NT2/D1 (cell line): ENCODE measurements at regions not wholly inside any gene's neighbourhood (a gene's known extent, or its start where the extent isn't known, plus 50 kb on each side); places are given as distances from the start of the nearest gene placed in this dataset.

ENCODE experiments used
- DNase-seq: peaks from one replicate; pipeline ENCODE4 v3.0.0-alpha.2; 2011; ENCODE audit warnings: low read depth, low spot score
- H3K27me3 ChIP-seq: 2 replicates; pipeline ENCODE4 v1.6.0; 2011; ENCODE audit warnings: mild to moderate bottlenecking; ENCODE audit not compliant: insufficient read length, insufficient read depth
- H3K36me3 ChIP-seq: 2 replicates; pipeline ENCODE4 v1.6.1; 2011; ENCODE audit warnings: mild to moderate bottlenecking, low read length, mixed read lengths; ENCODE audit not compliant: insufficient read depth, insufficient read length
- H3K4me1 ChIP-seq: 2 replicates; pipeline ENCODE4 v1.5.1; 2011; ENCODE audit not compliant: insufficient read depth, insufficient read length
- H3K4me3 ChIP-seq: 2 replicates; pipeline ENCODE4 v1.5.1; 2011; ENCODE audit warnings: low read depth; ENCODE audit not compliant: insufficient read length
- H3K9ac ChIP-seq: 2 replicates; pipeline ENCODE4 v1.6.0; 2011; ENCODE audit warnings: low read depth; ENCODE audit not compliant: insufficient read length
- H3K9me3 ChIP-seq: 2 replicates; pipeline ENCODE4 v1.5.1; 2011; ENCODE audit warnings: mild to moderate bottlenecking, low read length; ENCODE audit not compliant: insufficient read depth
- SUZ12 ChIP-seq: IDR thresholded peaks from 2 replicates; pipeline ENCODE4 v1.6.1; 2011; ENCODE audit not compliant: insufficient read length, insufficient read depth; ENCODE audit errors: extremely low read depth
- YY1 ChIP-seq: IDR thresholded peaks from 2 replicates; pipeline ENCODE4 v1.6.1; 2011; ENCODE audit not compliant: insufficient read length, insufficient read depth
- ZNF274 ChIP-seq: IDR thresholded peaks from 2 replicates; pipeline ENCODE4 v1.6.1; 2011; ENCODE audit warnings: mild to moderate bottlenecking, low read depth, low read length

GRCh38 chr14:101623685-101624444, 62.6 kb downstream of the DIO3 start:
- no peak for TF ChIP-seq SUZ12
- no peak for TF ChIP-seq ZNF274
- no peak for TF ChIP-seq YY1
- Histone ChIP-seq H3K4me1 (peaks cover 19% of the 10 kb centered on the region), H3K9me3 (no peaks in the 10 kb centered on the region), H3K4me3 (peak overlapping the region; percentile 6), H3K36me3 (no peaks in the 10 kb centered on the region), H3K9ac (peak overlapping the region; percentile 36), H3K27me3 (peaks cover under 1% of the 10 kb centered on the region)
- DNase-seq = peak; percentile 30

DNA sequence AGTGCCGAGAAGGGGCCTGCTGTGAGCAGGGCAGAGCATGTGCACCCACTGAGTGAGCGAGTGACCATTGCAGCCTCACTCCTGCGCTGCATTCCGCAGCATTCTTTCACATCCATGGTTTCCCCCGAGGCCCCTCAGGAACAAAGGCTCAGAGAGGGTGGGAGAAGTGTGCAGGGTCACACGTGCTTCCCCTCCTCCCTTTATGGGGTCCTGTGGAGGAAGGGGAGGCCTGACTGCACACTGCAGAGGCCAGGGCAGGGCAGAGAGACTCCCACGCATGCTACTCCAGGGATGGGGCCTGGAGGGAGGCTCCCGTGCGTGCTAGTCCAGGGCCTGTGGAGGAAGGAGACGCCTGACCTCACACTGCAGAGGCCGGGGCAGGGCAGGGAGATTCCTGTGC, 63.2 kb downstream of the DIO3 start:
- peaks cover 19% of the 10 kb centered on the region for H3K4me1 ChIP-seq

GRCh38 chr14:101625336-101626097, 64.2 kb downstream of the DIO3 start:
- peaks cover 9% of the 10 kb centered on the region for H3K27me3 ChIP-seq
- no peak for DNase-seq
- no peak for TF ChIP-seq SUZ12
- no peak for TF ChIP-seq ZNF274
- no peak for TF ChIP-seq YY1

More for the DNA sequence above, 63.2 kb downstream of the DIO3 start:
- no peak for TF ChIP-seq ZNF274
- TF ChIP-seq SUZ12 = no peak
- no peak for TF ChIP-seq YY1
- Histone ChIP-seq H3K9me3 (no peaks in the 10 kb centered on the region), H3K4me3 (peak overlapping the region; percentile 6), H3K36me3 (no peaks in the 10 kb centered on the region), H3K9ac (peak overlapping the region; percentile 36), H3K27me3 (peaks cover 7% of the 10 kb centered on the region)
- no peak for DNase-seq

GRCh38 chr14:101626331-101626730, 65.0 kb downstream of the DIO3 start:
- Histone ChIP-seq H3K36me3 (no peaks in the 10 kb centered on the region), H3K4me3 (no peak overlapping the region), H3K9ac (no peak overlapping the region), H3K9me3 (no peaks in the 10 kb centered on the region), H3K27me3 (peaks cover 9% of the 10 kb centered on the region), H3K4me1 (peaks cover 19% of the 10 kb centered on the region)
- no peak for DNase-seq
- TF ChIP-seq SUZ12 (no peak), YY1 (no peak), ZNF274 (no peak)

More at GRCh38 chr14:101625336-101626097, 64.2 kb downstream of the DIO3 start:
- H3K36me3 ChIP-seq = no peaks in the 10 kb centered on the region
- no peaks in the 10 kb centered on the region for H3K9me3 ChIP-seq
- H3K9ac ChIP-seq = no peak overlapping the region
- peaks cover 19% of the 10 kb centered on the region for H3K4me1 ChIP-seq
- no peak overlapping the region for H3K4me3 ChIP-seq

GRCh38 chr14:101627915-101628262, 66.6 kb downstream of the DIO3 start:
- no peak for DNase-seq
- Histone ChIP-seq H3K9me3 (no peaks in the 10 kb centered on the region), H3K4me1 (peaks cover 19% of the 10 kb centered on the region), H3K4me3 (no peak overlapping the region), H3K9ac (no peak overlapping the region), H3K27me3 (peaks cover 9% of the 10 kb centered on the region), H3K36me3 (no peaks in the 10 kb centered on the region)
- no peak for TF ChIP-seq ZNF274
- no peak for TF ChIP-seq YY1
- no peak for TF ChIP-seq SUZ12

- H3K4me3 ChIP-seq = no peak overlapping the region
- H3K9ac ChIP-seq = peak overlapping the region; percentile 74
- peak; percentile 33 for DNase-seq
- H3K27me3 ChIP-seq = peaks cover 9% of the 10 kb centered on the region
- H3K36me3 ChIP-seq = no peaks in the 10 kb centered on the region
- no peaks in the 10 kb centered on the region for H3K9me3 ChIP-seq
- TF ChIP-seq ZNF274 (no peak), YY1 (no peak), SUZ12 (no peak)
- H3K4me1 ChIP-seq = peaks cover 15% of the 10 kb centered on the region
Observed at GRCh38 chr14:101628471-101628966, 67.2 kb downstream of the DIO3 start.

- peaks cover 12% of the 10 kb centered on the region for H3K4me1 ChIP-seq
- H3K4me3 ChIP-seq = no peak overlapping the region
- no peak for TF ChIP-seq ZNF274
- no peak for TF ChIP-seq YY1
- no peak for TF ChIP-seq SUZ12
- no peaks in the 10 kb centered on the region for H3K9me3 ChIP-seq
- no peak for DNase-seq
- H3K36me3 ChIP-seq = no peaks in the 10 kb centered on the region
- H3K9ac ChIP-seq = peak overlapping the region; percentile 74
- H3K27me3 ChIP-seq = peaks cover 9% of the 10 kb centered on the region
Observed at GRCh38 chr14:101628975-101629374, 67.7 kb downstream of the DIO3 start.
